Ammon's horn (tissue), 1 donor: ENCODE measurements at regions not wholly inside any gene's neighbourhood (a gene's known extent, or its start where the extent isn't known, plus 50 kb on each side); places are given as distances from the start of the nearest gene placed in this dataset.
A peak's percentile ranks its signal among the peaks of the same experiment; 100 is the strongest.
"Not testable (repeated sequence)": the region's sequence is repeated elsewhere in the genome, so short reads cannot be mapped to it uniquely, and the experiment has no call there.

Source experiments
- DNase-seq: peaks from one replicate; pipeline ENCODE4 v3.0.0-alpha.2; 2016; ENCODE audit warnings: low spot score

- no peak for DNase-seq
Observed at GRCh38 chrX:7385131-7385530, 237.2 kb upstream of the PUDP start.

GRCh38 chrX:7378406-7378805 is 230.5 kb upstream of the PUDP start:
- no peak for DNase-seq

GRCh38 chrX:7372825-7373525 is 225.0 kb upstream of the PUDP start:
- no peak for DNase-seq

GRCh38 chrX:7362111-7362510 is 214.2 kb upstream of the PUDP start:
- no peak for DNase-seq

GRCh38 chrX:7351926-7352325 is 204.0 kb upstream of the PUDP start:
- no peak for DNase-seq

GRCh38 chrX:7347465-7347864 is 199.5 kb upstream of the PUDP start:
- DNase-seq: no peak

GRCh38 chrX:7346021-7346420 is 198.1 kb upstream of the PUDP start:
- DNase-seq: no peak

- DNase-seq: no peak
Observed at GRCh38 chrX:7343181-7343580, 195.2 kb upstream of the PUDP start.

GRCh38 chrX:7335816-7336362 is 187.9 kb upstream of the PUDP start:
- not testable (repeated sequence) for DNase-seq

- no peak for DNase-seq
Observed at GRCh38 chrX:7334253-7334935, 186.4 kb upstream of the PUDP start.

GRCh38 chrX:7330971-7331746 is 183.2 kb upstream of the PUDP start:
- DNase-seq: no peak

- DNase-seq: no peak
Observed at GRCh38 chrX:7330556-7330955, 182.6 kb upstream of the PUDP start.

GRCh38 chrX:7318661-7319060 is 170.7 kb upstream of the PUDP start:
- DNase-seq: no peak

- DNase-seq: peak; percentile 7
Observed at GRCh38 chrX:7318241-7318640, 170.3 kb upstream of the PUDP start.

GRCh38 chrX:7316887-7317286 is 168.9 kb upstream of the PUDP start:
- DNase-seq: no peak

GRCh38 chrX:7316280-7316679 is 168.3 kb upstream of the PUDP start:
- no peak for DNase-seq

- no peak for DNase-seq
Observed at GRCh38 chrX:7314425-7314824, 166.5 kb upstream of the PUDP start.

- no peak for DNase-seq
Observed at GRCh38 chrX:7307720-7308119, 159.8 kb upstream of the PUDP start.

- DNase-seq: no peak
Observed at GRCh38 chrX:7294483-7294882, 146.5 kb upstream of the PUDP start.

GRCh38 chrX:7286168-7286837 is 138.3 kb upstream of the PUDP start:
- DNase-seq: no peak

- DNase-seq: no peak
Observed at GRCh38 chrX:7285765-7286164, 137.8 kb upstream of the PUDP start.

GRCh38 chrX:7283741-7284140 is 135.8 kb upstream of the PUDP start:
- no peak for DNase-seq
